ENCODE measurements at regions not wholly inside any gene's neighbourhood (a gene's known extent, or its start where the extent isn't known, plus 50 kb on each side); places are given as distances from the start of the nearest gene placed in this dataset.
"Not testable (repeated sequence)": the region's sequence is repeated elsewhere in the genome, so short reads cannot be mapped to it uniquely, and the experiment has no call there.

GRCh38 chr22:48412931-48413330 is 1414.7 kb downstream of the BRD1 start:
- DNase-seq (ENCODE audit: low read depth), result not testable (repeated sequence)

GRCh38 chr22:48410536-48410935 is 1417.1 kb downstream of the BRD1 start:
- no peak for DNase-seq (ENCODE audit: low read depth)

GRCh38 chr22:48407256-48407955 is 1420.3 kb downstream of the BRD1 start:
- no peak for DNase-seq (ENCODE audit: low read depth)

- DNase-seq (ENCODE audit: low read depth), result no peak
Observed at GRCh38 chr22:48406161-48406560, 1421.5 kb downstream of the BRD1 start.

- no peak for DNase-seq (ENCODE audit: low read depth)
Observed at GRCh38 chr22:48405741-48406140, 1421.9 kb downstream of the BRD1 start.

GRCh38 chr22:48404801-48405447 is 1422.7 kb downstream of the BRD1 start:
- no peak for DNase-seq (ENCODE audit: low read depth)

- DNase-seq (ENCODE audit: low read depth), result no peak
Observed at GRCh38 chr22:48403521-48404403, 1423.9 kb downstream of the BRD1 start.

GRCh38 chr22:48402591-48403031 is 1425.1 kb downstream of the BRD1 start:
- DNase-seq (ENCODE audit: low read depth), result no peak

- DNase-seq (ENCODE audit: low read depth), result not testable (repeated sequence)
Observed at GRCh38 chr22:48401523-48401922, 1426.2 kb downstream of the BRD1 start.

- DNase-seq (ENCODE audit: low read depth), result no peak
Observed at GRCh38 chr22:48398181-48398905, 1429.3 kb downstream of the BRD1 start.

GRCh38 chr22:48397531-48398180 is 1430.0 kb downstream of the BRD1 start:
- no peak for DNase-seq (ENCODE audit: low read depth)

- DNase-seq (ENCODE audit: low read depth), result no peak
Observed at GRCh38 chr22:48396785-48397530, 1430.7 kb downstream of the BRD1 start.

GRCh38 chr22:48396091-48396784 is 1431.4 kb downstream of the BRD1 start:
- DNase-seq (ENCODE audit: low read depth), result no peak

- DNase-seq (ENCODE audit: low read depth), result no peak
Observed at GRCh38 chr22:48395201-48395600, 1432.5 kb downstream of the BRD1 start.

- no peak for DNase-seq (ENCODE audit: low read depth)
Observed at GRCh38 chr22:48394787-48395186, 1432.9 kb downstream of the BRD1 start.

- DNase-seq (ENCODE audit: low read depth), result no peak
Observed at GRCh38 chr22:48393885-48394284, 1433.8 kb downstream of the BRD1 start.

GRCh38 chr22:48393041-48393370 is 1434.7 kb downstream of the BRD1 start:
- no peak for DNase-seq (ENCODE audit: low read depth)

- DNase-seq (ENCODE audit: low read depth), result no peak
Observed at GRCh38 chr22:48391820-48392219, 1435.9 kb downstream of the BRD1 start.

GRCh38 chr22:48391171-48391711 is 1436.4 kb downstream of the BRD1 start:
- DNase-seq (ENCODE audit: low read depth), result no peak

GRCh38 chr22:48389916-48390315 is 1437.8 kb downstream of the BRD1 start:
- DNase-seq (ENCODE audit: low read depth), result no peak
